GM19324 (cell line): ENCODE measurements at regions not wholly inside any gene's neighbourhood (a gene's known extent, or its start where the extent isn't known, plus 50 kb on each side); places are given as distances from the start of the nearest gene placed in this dataset.
A peak's percentile ranks its signal among the peaks of the same experiment; 100 is the strongest.
"Not testable (repeated sequence)": the region's sequence is repeated elsewhere in the genome, so short reads cannot be mapped to it uniquely, and the experiment has no call there.

Experiments used
- ATAC-seq: cut with Tn5 transposase; IDR thresholded peaks from one replicate; pipeline ENCODE4 v1.9.1; 2021; ENCODE audit warnings: mild to moderate bottlenecking, moderate library complexity; ENCODE audit not compliant: unreplicated experiment, low FRiP score

DNA sequence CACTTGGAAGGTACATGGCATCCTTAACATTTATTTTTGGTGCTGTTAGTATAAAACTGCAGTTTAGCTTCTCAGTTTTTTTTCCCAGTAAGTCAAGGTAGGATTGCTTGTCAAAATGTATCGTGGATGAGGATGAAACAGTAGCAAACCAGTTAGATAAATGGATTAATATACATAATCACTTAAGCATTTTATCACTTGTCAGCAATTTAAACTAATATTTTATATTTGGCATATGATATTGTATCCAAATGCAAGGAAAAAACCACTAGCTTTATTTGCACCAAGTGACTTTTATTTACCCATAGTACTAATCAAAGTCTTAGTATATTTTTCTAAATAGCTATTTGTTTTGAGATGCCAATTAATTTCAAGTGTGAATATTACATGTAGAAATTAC is 137.7 kb upstream of the XIRP2 start:
- no peak for ATAC-seq

DNA sequence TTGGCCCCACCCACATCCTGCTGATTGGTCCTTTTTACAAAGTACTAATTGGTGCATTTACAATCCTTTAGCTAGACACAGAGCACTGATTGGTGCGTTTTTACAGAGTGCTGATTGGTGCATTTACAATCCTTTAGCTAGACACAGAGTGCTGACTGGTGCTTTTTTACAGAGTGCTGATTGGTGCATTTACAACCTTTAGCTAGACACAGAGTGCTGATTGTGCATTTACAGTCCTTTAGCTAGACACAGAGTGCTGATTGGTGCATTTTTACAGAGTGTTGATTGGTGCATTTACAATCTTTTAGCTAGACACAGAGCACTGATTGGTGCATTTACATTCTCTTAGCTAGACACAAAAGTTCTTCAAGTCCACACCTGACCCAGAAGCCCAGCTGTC is 144.2 kb upstream of the XIRP2 start:
- ATAC-seq: not testable (repeated sequence)

DNA sequence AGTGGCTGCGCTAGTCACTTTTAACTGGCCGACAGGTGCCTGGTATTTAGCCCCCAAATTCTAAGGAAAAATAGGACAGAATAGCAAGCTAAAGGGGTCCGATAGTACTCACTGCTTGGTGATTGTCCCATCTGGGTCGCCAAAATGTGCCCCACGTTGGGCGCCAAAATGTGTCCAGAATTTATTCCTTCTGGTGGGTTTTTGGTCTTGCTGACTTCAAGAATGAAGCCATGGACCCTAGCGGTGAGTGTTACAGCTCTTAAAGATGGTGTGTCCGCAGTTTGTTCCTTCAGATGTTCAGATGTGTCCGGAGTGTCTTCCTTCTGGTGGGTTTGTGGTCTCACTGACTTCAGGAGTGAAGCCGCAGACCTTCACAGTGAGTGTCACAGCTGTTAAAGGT is 144.8 kb upstream of the XIRP2 start:
- not testable (repeated sequence) for ATAC-seq

DNA sequence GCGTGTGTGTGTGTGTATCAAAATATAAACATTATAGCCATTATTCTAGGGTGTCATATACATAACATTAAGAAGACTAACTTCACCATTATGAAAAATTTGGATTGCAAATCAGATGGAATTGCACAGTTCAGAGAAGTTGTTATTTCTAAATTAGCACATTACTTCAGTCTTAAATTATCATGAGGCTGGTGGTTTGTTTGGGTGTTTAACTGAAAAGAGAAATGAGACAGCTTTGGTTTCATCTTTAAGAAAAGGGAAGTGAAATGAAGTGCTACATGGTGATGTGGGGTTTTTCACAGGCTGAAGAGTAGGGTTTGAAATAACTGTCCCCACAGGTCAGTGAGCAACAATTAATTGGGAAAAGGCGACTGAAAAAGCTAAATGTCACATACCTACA is 161.2 kb upstream of the XIRP2 start:
- peak; percentile 87 for ATAC-seq

DNA sequence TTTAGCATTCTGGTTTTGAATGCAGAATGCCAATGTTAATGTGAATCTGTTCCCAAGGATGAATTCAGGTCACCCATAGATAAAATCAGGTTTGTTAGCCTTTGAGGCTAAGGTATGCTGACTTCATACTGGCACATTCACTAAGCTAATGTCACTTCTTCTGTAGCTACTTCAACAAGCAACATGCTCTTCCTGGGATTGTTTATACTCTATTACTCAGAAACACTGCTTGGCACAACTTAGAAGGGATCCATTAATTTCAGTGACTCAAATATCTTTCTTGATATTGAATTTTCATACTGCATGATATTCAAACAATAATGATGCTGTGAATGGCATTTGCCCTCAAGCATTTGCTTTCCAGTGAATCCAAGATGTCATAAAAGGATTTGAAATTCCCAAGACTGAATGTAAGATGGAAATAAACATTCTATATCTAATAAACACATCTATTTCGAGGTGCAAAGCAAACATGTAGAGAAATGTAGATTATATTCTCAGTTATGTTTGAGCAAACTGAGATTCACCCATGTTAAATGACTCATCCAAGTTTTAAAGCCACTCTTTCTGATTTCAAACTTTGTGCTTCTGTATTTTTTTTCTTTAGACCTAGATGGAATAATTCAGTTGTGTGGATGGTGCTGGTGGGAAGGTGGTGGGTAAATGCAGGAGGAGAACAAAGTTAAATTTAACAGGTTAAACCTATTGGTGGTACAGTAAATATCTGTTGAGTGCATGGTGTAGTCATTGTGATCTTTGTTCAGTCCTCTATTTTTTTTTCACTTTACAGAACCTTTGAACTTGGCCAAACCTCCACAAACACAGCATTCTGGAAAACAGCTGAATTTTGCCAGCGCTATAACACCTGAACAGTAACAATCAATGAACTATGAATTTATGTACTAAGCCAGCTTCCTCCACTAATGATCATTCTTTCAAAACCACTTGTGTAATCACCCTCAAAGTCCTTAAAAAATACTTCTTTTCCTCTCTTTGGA is 162.1 kb upstream of the XIRP2 start:
- no peak for ATAC-seq

DNA sequence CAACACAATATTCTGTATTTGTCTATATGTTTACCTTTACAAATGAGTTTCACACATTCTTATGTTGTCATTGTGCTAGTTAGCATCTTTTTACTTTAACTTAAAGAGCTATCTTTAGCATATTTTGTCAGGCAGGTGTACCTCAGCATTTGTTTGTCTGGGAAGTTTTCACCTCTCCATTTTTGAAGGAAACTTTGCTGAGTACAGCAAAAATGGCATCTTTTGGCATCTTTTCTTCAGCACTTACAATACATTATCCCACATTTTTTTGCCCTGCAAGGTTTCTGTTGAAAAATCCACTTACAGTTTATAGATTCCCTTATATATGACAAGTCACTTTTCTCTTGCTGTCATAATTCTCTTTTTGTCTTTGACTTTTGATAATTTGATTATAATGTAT is 171.3 kb upstream of the XIRP2 start:
- ATAC-seq: no peak

DNA sequence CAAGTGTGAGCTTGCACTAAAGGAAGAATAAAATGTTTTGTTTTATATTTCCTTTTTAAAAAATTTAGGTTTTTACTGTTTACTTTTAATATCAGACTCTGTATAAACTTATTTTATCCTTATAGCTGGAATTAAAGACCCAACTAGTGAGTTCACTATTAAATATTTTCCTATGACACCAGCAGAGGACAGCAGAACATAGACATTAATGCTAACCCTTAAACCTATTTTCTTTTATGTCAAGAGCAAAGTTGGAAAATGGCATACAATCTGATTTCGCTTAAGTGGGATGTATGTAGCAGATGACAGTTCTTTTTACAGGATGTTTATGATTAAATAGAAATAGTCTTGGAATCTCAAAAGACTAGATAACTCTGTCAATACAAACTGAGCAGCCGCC is 188.2 kb upstream of the XIRP2 start:
- no peak for ATAC-seq

DNA sequence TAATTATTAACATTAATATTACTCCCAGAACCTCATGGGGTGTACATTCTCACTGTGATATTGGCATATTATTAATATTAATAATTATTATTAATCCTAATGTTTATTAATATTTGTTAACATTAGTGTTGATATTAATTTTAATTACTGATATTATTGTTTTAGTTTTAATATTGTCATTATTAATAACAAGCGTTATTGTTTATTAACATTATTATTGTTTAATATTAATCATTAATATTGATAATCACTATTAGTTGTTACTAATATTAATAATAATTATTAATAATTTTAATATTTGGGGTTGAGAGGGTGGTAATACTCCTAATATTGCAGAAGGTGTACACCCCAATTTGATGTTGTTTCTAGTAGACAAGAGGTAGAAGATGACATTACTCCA is 193.1 kb upstream of the XIRP2 start:
- no peak for ATAC-seq

DNA sequence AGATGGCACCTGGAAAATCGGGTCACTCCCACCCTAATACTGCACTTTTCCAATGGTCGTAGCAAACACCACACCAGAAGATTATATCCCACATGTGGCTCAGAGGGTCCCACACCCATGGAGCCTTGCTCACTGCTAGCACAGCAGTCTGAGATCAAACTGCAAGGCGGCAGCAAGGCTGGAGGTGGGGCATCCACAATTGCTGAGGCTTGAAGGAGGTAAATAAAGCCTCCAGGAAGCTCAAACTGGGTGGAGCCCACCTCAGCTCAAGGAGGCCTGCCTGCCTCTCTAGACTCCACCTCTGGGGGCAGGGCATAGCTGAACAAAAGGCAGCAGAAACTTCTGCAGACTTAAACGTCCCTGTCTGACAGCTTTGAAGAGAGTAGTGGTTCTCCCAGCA is 192.0 kb upstream of the SCN7A start:
- ATAC-seq: not testable (repeated sequence)

DNA sequence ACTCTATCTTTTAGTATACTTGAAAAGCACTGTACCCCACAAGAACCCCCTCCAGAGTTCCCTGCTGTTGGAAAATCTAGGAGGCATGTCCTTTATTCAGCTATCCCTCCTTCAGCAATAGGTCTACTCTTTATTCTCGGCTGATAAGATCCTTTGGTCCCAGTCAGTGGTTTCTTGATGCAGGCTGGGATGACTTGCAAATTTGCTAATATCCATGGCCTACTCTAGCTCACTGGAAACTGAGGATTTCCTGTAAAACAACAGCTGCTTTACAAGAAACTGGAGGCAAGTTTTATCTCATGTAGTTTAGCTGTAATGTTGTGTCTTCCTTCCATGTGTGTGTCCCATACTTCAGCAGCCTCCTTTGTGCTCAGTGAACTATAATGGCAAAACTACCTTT is 183.9 kb upstream of the SCN7A start:
- no peak for ATAC-seq

DNA sequence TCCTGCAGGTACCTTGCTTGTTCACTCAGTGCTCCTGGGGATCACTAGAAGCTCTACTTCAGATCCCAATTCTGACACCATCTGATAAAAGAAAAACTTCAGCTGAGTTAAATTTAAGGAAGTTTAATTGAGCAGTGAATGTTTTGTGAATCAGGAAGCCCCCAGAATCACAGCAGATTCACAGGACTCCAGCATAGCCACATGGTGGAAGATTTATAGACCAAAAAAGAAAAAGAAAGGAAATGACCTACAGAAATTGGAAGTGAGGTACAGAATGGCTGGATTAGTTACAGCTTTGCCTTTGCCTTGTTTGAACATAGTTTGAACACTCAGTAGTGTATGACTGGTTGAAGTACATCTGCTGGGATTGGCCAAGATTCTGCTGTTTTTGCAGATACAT is 182.7 kb upstream of the SCN7A start:
- no peak for ATAC-seq

DNA sequence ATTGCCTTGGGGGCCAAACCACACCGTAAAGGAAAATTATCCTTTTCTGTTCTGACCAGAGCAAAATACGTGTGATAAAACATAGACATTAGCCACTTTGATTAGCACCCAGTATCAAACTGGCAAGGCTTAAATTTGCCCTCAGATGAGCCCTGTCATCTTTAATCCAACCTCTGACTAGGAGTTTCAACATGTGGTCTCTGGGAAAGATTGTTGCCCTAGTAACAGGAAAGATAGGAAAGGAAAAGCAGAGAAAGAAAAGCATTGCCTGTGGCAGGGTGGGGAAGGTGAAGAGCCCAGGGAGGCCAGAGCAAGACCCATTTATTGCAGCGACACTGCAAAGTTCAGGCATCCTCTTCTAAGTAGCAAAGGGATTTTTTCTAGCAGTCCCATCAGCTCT is 181.5 kb upstream of the SCN7A start:
- ATAC-seq: no peak

DNA sequence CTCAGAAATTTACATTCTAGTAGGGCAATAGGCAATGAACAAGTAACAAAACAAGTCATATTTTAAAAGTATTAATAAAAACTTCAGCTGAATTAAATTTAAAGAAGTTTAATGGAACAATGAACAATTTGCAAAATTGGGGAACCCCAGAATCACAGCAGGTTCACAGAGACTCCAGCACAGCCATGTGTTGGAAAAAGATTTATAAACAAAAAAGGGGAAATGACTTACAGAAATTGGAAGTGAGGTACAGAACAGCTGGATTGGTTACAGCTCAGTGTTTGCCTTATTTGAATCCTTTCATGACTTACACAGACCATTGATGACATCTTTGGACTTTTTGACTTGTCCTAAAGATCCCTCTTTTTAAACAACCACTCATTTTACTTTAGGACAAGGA is 179.9 kb upstream of the SCN7A start:
- no peak for ATAC-seq

DNA sequence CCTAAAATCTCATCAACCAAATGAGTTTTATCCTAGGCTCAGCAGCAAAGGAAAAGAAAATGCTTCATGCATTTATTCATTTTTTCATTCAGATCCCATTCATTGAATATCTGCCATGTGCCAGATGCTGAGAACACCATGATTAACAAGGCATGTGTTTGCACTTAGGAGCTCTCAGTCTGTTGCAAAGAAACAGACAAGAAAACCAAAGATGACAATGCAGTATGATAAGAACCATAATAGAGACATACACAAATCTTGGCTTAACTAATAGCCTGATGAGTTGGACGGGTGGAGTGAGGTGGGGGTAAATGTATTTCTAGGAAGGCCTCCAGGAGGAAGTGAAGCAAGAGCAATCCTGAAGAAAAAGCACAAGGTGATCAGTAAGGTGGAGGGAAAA is 177.8 kb upstream of the SCN7A start:
- no peak for ATAC-seq

DNA sequence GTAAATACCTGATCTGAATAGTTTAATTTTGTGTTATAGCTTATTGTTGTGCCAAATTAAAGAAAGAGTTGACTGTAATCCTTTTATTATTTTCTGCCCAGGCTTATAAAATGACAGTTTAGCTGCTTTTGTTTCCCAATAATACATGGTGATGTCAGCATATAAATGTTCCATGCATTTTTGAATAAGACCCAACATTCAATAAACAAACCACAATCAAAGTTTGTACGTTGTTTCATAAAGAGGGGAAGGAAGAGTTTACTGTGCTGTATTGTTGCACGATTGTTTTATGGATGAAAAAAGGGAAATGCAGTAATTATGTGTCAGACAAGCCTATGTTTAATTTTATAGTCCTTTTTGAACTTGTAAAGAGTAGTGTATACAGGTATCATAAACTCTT is 177.2 kb upstream of the SCN7A start:
- no peak for ATAC-seq

DNA sequence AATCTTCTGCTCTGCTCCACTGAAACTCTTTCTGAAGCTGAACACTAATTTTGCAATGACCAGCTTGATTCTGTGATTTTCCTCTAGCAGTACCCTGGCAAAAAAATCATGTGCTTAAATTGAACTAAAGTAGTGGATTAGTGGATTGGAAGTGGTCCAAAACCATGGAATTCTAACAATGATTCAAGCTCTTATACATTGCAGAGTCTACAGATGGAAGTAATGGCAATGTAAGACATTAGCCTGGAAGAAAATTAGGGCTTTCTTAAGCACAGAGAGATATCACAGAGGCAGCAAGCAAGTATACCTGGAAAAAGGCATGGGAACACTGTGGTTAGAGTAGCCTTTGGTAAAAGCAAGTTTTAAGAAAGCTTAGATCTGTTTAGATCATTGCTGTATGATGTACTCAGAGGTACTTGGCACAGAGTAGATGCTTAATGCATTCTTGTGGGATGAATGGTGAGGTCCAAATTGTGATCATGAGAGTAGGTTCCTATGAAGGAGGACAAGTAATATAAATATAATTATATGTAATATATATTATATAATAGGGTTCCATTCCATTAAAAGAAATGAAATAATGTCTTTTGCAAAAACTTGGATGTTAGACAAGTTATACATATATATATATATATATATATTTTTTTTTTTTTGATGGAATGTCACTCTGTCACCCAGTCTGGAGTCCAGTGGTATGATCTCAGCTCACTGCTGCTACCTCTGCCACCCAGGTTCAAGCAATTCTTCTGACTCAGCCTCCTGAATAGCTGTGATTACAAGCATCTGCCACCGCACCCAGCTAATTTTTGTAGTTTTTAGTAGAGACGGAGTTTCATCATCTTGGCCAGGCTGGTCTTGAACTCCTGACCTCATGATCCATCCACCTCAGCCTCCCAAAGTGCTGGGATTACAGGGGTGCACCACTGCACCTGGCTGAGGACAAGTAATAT is 172.2 kb upstream of the SCN7A start:
- ATAC-seq: no peak

DNA sequence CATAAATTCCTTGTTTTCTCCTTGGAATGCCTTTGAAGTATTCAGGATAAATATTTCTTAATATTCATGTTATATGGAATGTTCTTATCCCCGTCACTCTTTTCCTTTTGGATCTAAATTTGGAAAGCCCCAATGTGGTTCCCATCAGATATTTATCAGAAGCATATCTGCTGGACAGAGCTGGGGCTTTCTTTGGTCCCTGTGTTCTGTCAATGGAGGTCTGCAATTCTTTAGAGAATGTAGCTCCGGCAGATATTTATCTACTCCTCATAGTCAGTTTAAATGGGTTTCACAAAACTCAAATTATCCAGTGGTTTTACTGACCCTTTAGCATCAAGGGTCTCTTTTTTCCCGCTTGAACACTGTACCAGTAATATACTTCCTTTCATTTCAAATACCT is 167.8 kb upstream of the SCN7A start:
- no peak for ATAC-seq

DNA sequence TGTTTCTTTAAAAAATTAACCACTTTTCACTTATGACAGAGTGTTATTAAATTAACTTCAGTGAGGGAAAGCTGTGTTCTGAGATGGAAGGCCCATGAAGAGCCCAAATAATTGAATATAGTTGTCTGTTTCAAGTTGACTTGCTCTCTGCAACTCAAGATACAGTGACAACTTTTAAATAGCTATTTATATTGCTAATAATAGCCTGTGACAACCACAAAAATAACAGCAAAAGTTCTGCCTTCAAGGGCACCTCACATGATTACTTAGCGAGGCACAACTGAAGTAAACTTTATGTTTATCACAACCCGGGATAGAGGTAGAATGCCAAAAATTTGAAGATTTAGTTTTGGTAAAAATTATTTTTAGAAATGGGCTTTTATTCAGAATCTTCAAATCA is 167.3 kb upstream of the SCN7A start:
- ATAC-seq: no peak

DNA sequence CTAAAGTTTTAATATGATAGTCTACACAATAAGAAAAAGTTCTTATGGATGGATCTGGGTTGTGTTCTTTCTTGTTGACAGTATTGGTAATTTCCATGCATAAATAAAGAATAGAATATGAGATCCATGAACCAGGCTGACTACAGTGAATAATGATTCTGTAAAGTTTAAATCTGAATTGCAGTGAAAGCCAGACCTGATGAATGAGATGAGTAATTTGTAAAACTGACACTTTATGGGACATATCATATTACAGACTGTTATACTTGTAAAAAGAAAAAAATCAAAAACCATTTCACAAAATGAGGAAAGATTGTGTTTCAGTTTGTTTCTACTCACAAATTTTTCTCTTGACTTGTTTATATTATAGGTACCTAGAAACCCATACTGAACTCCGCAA is 164.9 kb upstream of the SCN7A start:
- no peak for ATAC-seq

DNA sequence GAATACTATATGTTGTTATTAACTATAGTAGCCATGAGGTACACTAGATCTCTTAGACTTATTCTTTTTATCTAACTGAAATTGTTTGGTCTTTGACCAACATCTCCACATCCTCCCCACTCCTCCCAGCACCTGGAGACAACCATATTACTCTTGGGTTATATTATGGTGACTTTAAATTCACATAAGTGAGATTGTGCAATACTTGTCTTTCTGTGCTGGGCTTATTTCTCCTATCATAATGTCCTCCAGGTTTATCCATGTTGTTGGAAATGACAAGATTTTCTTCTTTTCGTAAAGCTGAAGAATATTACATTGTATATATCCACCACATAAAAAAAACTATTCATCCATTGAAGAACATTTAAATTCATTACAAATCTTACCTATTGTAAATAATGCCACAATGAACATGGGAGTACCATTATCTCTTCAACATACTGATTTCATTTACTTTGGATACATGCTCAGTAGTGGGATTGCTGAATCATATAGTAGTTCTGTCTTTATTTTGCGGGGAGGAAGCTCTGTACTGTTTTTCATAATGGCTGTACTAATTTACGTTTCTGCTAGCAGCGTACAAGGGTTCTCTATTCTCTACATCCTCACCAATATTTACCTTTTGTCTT is 159.2 kb upstream of the SCN7A start:
- ATAC-seq: no peak

DNA sequence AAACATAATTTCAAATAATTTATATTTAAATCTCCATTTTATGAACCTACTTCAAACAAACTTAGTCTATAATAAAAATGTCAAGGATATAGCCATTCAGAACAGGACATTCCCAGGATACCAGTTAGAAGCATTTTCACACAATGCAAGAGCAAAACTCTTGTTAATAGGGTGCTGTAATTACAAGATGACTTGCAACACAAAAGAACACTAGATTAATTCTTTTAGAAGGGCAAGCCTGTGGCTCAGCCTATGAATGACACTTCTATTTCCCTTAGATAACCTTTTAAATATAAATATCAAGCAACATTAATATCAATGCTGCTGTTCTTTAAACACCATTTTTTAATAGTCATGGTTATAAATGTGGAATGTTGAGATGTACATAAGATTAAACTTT is 157.9 kb upstream of the SCN7A start:
- ATAC-seq: no peak
